NCI-H1048 (cell line): ENCODE measurements at regions not wholly inside any gene's neighbourhood (a gene's known extent, or its start where the extent isn't known, plus 50 kb on each side); places are given as distances from the start of the nearest gene placed in this dataset.
"Not testable (repeated sequence)": the region's sequence is repeated elsewhere in the genome, so short reads cannot be mapped to it uniquely, and the experiment has no call there.

ENCODE experiments used
- DNase-seq: peaks from one replicate; lab custom pipeline; 2025; lab: John Stamatoyannopoulos, UW

GRCh38 chr6:40882323-40882997, 156.6 kb downstream of the UNC5CL start:
- DNase-seq: no peak

- DNase-seq: no peak
Measured at GRCh38 chr6:40881501-40881900, 157.5 kb downstream of the UNC5CL start.

- no peak for DNase-seq
Measured at GRCh38 chr6:40880906-40881305, 158.1 kb downstream of the UNC5CL start.

GRCh38 chr6:40879169-40879568, 159.9 kb downstream of the UNC5CL start:
- DNase-seq: no peak

GRCh38 chr6:40877362-40877761, 161.7 kb downstream of the UNC5CL start:
- no peak for DNase-seq

GRCh38 chr6:40876336-40876735, 162.7 kb downstream of the UNC5CL start:
- no peak for DNase-seq

GRCh38 chr6:40874495-40874894, 164.5 kb downstream of the UNC5CL start:
- DNase-seq: no peak

GRCh38 chr6:40871424-40871823, 167.6 kb downstream of the UNC5CL start:
- DNase-seq: no peak

GRCh38 chr6:40868089-40868865, 170.7 kb downstream of the UNC5CL start:
- DNase-seq: not testable (repeated sequence)

- not testable (repeated sequence) for DNase-seq
Measured at GRCh38 chr6:40867527-40867926, 171.5 kb downstream of the UNC5CL start.

GRCh38 chr6:40865259-40865658, 173.8 kb downstream of the UNC5CL start:
- not testable (repeated sequence) for DNase-seq

GRCh38 chr6:40860443-40860842, 178.6 kb downstream of the UNC5CL start:
- DNase-seq: no peak

- no peak for DNase-seq
Measured at GRCh38 chr6:40856271-40856670, 182.8 kb downstream of the UNC5CL start.

GRCh38 chr6:40855168-40855880, 183.7 kb downstream of the UNC5CL start:
- no peak for DNase-seq

GRCh38 chr6:40854592-40854991, 184.4 kb downstream of the UNC5CL start:
- DNase-seq: no peak

- DNase-seq: no peak
Measured at GRCh38 chr6:40852779-40853373, 186.1 kb downstream of the UNC5CL start.

GRCh38 chr6:40849546-40849945, 189.5 kb downstream of the UNC5CL start:
- DNase-seq: no peak

GRCh38 chr6:40848868-40849514, 190.0 kb downstream of the UNC5CL start:
- no peak for DNase-seq

- no peak for DNase-seq
Measured at GRCh38 chr6:40848038-40848437, 191.0 kb downstream of the UNC5CL start.

- DNase-seq: no peak
Measured at GRCh38 chr6:40845553-40845952, 193.5 kb downstream of the UNC5CL start.

GRCh38 chr6:40844246-40844645, 194.8 kb downstream of the UNC5CL start:
- no peak for DNase-seq

GRCh38 chr6:40841721-40842120, 197.3 kb downstream of the UNC5CL start:
- DNase-seq: no peak
